Fibroblast of lung (primary cell): ENCODE measurements at regions not wholly inside any gene's neighbourhood (a gene's known extent, or its start where the extent isn't known, plus 50 kb on each side); places are given as distances from the start of the nearest gene placed in this dataset.

Experiments used
- DNase-seq, 2 donors: peaks; one replicate each; pipeline versions ENCODE4 v3.0.0 to v3.0.0-alpha.2; 2010; ENCODE audit warnings: low read depth in 2 of 2
- H2AFZ ChIP-seq: 2 replicates; pipeline ENCODE4 v1.5.1; 2012; ENCODE audit warnings: low read length, control low read depth, inconsistent platforms
- H3K27ac ChIP-seq: 2 replicates; pipeline ENCODE4 v1.5.1; 2011; ENCODE audit warnings: low read length, control low read depth; ENCODE audit not compliant: insufficient read depth
- H3K27me3 ChIP-seq: 2 replicates; pipeline ENCODE4 v1.5.1; 2011; ENCODE audit warnings: mild to moderate bottlenecking, low read length; ENCODE audit not compliant: control insufficient read depth, insufficient read depth
- H3K36me3 ChIP-seq: 2 replicates; pipeline ENCODE4 v1.5.1; 2011; ENCODE audit warnings: low read length; ENCODE audit not compliant: control insufficient read depth, insufficient read depth
- H3K4me1 ChIP-seq: 2 replicates; pipeline ENCODE4 v1.5.1; 2011; ENCODE audit warnings: low read length; ENCODE audit not compliant: control insufficient read depth, insufficient read depth; ENCODE audit errors: extremely low read depth
- H3K4me2 ChIP-seq: 2 replicates; pipeline ENCODE4 v1.5.1; 2011; ENCODE audit warnings: low read length, control low read depth; ENCODE audit not compliant: insufficient read depth; ENCODE audit errors: extremely low read depth
- H3K4me3 ChIP-seq, 4 experiments: fragments of 200-600 bp in 1 of 4; sonication (generic) in 1 of 4; replicated peaks in 1 of 4; 2 replicates each; pipeline ENCODE4 v1.5.1; 2011 to 2016; ENCODE audit warnings: low read length in 4 of 4, low read depth in 3 of 4, mild to moderate bottlenecking in 3 of 4, control low read depth in 2 of 4, inconsistent platforms in 1 of 4, mixed read lengths in 1 of 4; ENCODE audit not compliant: insufficient read depth in 1 of 4; ENCODE audit errors: control extremely low read depth in 1 of 4
- H3K79me2 ChIP-seq: 2 replicates; pipeline ENCODE4 v1.5.1; 2012; ENCODE audit warnings: mild to moderate bottlenecking, low read length, inconsistent platforms; ENCODE audit not compliant: control insufficient read depth, insufficient read depth
- H3K9ac ChIP-seq: 2 replicates; pipeline ENCODE4 v1.5.1; 2011; ENCODE audit warnings: mild to moderate bottlenecking, low read length, control low read depth; ENCODE audit not compliant: insufficient read depth
- H3K9me3 ChIP-seq: 2 replicates; pipeline ENCODE4 v1.5.1; 2012; ENCODE audit warnings: low read depth, low read length; ENCODE audit not compliant: control insufficient read depth, insufficient read depth
- H4K20me1 ChIP-seq: 2 replicates; pipeline ENCODE4 v1.5.1; 2011; ENCODE audit warnings: low read length; ENCODE audit not compliant: control insufficient read depth, insufficient read depth; ENCODE audit errors: extremely low read depth
- CTCF ChIP-seq, 2 donors: IDR thresholded peaks in 1 of 2; conservative IDR thresholded peaks in 1 of 2; 1 replicate in 1 of 2; 2 replicates in 1 of 2; pipeline ENCODE4 v1.5.1; 2011 to 2012; ENCODE audit warnings: low read length in 2 of 2, control low read depth in 1 of 2, inconsistent platforms in 1 of 2, low read depth in 1 of 2, mild to moderate bottlenecking in 1 of 2
- EZH2 ChIP-seq: IDR thresholded peaks from 2 replicates; pipeline ENCODE4 v1.5.1; 2012; ENCODE audit warnings: low read length, control low read depth, mild to moderate bottlenecking; ENCODE audit errors: missing control alignments

GRCh38 chr7:46291050-46291438 lies 370.0 kb upstream of the IGFBP3 start:
- H3K4me3 ChIP-seq: no peak overlapping the region

GRCh38 chr7:46290374-46291049 lies 369.4 kb upstream of the IGFBP3 start:
- Histone ChIP-seq H3K9ac (no peak overlapping the region), H3K27ac (no peak overlapping the region), H3K27me3 (no peaks in the 10 kb centered on the region), H3K4me1 (peaks cover 10% of the 10 kb centered on the region), H2AFZ (no peak overlapping the region), H4K20me1 (no peaks in the 10 kb centered on the region), H3K4me3 (no peak overlapping the region), H3K36me3 (no peaks in the 10 kb centered on the region), H3K4me2 (no peak overlapping the region), H3K79me2 (no peaks in the 10 kb centered on the region), H3K9me3 (no peaks in the 10 kb centered on the region)
- no peak for DNase-seq
- TF ChIP-seq CTCF (conservative IDR thresholded peaks at IDR 0.05 in 1 of 2, IDR thresholded peaks at IDR 0.05 in 1 of 2; ENCODE audit: low read depth in 1 of 2, low read length in 2 of 2) (no peak), EZH2 (no peak)

More at GRCh38 chr7:46291050-46291438, 370.0 kb upstream of the IGFBP3 start:
- Histone ChIP-seq H3K4me2 (no peak overlapping the region), H3K36me3 (no peaks in the 10 kb centered on the region), H3K9ac (no peak overlapping the region), H3K4me1 (peaks cover 10% of the 10 kb centered on the region), H3K9me3 (no peaks in the 10 kb centered on the region), H3K79me2 (no peaks in the 10 kb centered on the region), H2AFZ (no peak overlapping the region), H3K27ac (no peak overlapping the region), H4K20me1 (no peaks in the 10 kb centered on the region), H3K27me3 (no peaks in the 10 kb centered on the region)
- no peak for TF ChIP-seq EZH2
- TF ChIP-seq CTCF (conservative IDR thresholded peaks at IDR 0.05 in 1 of 2, IDR thresholded peaks at IDR 0.05 in 1 of 2; ENCODE audit: low read depth in 1 of 2, low read length in 2 of 2): no peak
- peak; percentile 17 to 75 for DNase-seq

- Histone ChIP-seq H3K36me3 (no peaks in the 10 kb centered on the region), H3K4me1 (peaks cover 10% of the 10 kb centered on the region), H3K27me3 (no peaks in the 10 kb centered on the region), H3K79me2 (no peaks in the 10 kb centered on the region), H3K4me3 (no peak overlapping the region), H4K20me1 (no peaks in the 10 kb centered on the region), H3K9ac (no peak overlapping the region), H2AFZ (no peak overlapping the region), H3K4me2 (no peak overlapping the region), H3K9me3 (no peaks in the 10 kb centered on the region), H3K27ac (no peak overlapping the region)
- TF ChIP-seq EZH2 (no peak), CTCF (conservative IDR thresholded peaks at IDR 0.05 in 1 of 2, IDR thresholded peaks at IDR 0.05 in 1 of 2; ENCODE audit: low read depth in 1 of 2, low read length in 2 of 2) (no peak)
- DNase-seq: no peak
Measured at GRCh38 chr7:46288861-46289260, 367.8 kb upstream of the IGFBP3 start.
